HG02852 (cell line): ENCODE measurements at regions not wholly inside any gene's neighbourhood (a gene's known extent, or its start where the extent isn't known, plus 50 kb on each side); places are given as distances from the start of the nearest gene placed in this dataset.

ENCODE experiments used
- ATAC-seq: cut with Tn5 transposase; IDR thresholded peaks from one replicate; pipeline ENCODE4 v1.9.1; 2021; ENCODE audit warnings: mild to moderate bottlenecking, moderate library complexity; ENCODE audit not compliant: unreplicated experiment

DNA sequence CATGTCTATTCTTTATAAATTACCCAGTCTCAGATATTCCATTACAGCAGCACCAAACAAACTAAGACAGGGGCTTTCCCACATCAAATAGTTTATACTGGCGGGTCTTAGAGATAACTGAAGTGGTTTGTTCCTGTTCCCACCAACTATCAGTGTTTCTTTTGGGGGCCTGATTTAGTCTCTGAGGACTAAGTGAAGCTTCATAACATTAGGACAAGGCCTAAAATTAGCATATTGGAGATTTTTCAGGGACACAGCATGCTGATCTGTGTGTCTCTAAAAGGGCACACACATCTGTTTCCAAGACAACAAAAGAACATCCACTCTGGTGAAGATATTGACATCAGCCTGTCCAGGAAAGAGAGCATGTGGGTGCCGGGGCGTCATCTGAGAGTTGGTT lies 72.6 kb upstream of the SEMA6D start:
- no peak for ATAC-seq

DNA sequence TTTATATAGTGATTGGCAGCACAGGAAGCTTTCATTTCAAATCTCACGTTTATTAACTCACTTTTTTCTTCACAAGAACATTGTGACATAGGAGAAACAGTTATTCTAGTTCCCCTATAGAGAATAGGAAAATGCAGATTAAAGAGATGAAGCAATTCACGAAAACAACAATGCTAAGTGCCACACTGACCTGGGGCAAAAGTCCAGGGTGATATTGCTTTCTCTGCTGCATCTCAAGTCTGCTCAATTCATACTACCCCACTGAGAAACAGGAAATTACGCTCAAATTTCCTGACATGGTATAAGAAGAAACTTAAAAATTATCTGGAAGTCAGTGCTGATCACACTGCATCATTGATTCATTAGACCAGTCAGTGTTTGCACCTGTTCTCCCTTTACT lies 66.7 kb upstream of the SEMA6D start:
- ATAC-seq = no peak

DNA sequence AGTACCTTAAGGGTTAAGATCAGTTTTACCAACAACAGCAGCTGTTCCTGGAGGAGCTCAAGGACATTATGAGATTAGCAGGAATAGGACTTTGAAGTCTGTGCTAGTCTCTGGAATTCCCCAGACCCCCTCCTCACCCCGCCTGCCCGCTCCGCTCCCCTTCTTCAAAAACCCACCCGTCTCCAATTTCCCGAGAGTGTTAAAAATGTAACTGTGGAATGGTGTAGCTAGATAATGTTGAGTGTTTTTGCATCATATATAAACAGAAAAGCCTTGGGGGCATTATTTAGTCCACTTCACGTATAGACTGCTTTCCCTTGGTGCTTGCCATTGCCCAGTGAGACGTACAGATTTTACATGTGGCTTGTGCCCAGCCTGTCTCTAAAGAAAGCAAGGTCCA lies 65.0 kb upstream of the SEMA6D start:
- no peak for ATAC-seq

DNA sequence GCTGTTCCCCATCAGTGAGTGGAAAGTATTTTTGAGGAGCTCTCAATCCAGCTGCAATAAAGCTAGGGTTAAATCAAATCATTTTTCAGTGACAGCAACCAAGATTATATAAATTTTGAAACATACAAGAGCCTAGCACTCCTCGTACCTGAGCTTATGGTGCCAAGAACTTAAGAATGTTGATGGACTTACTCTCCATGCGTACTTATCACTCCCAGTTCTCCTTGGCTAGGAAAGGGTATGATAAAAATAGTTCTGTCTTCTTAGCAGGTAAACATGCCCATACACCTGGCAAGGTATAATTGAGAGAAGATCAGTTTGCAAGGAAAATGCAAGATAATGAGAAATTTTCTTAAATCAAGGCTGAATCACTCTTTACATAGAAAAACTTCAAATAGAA lies 64.5 kb upstream of the SEMA6D start:
- ATAC-seq = no peak

DNA sequence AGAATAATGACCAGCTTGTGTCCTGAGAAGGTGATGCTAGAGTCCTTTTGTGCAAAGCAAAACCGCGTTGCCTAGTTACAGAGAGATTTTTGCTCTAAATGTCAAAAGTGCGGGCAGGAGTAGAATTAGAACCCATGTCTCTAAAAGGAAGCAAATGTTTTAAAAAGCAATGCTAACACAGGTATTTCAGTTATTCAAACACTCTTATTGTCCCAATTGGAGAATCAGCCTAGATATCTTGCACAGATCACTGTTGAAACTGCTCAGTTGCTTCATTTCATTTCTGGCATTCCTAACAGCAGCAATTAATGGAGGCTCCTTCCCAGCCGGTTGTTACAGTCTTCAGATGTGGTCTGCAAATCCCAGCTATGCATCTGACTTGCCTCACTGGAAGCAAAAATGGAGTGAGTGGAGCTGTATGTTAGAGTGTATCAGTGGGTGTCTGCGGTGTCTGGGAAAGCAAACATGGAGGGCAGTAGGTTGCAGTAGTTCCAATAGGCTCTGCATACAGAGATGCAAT lies 55.6 kb upstream of the SEMA6D start:
- ATAC-seq = no peak

DNA sequence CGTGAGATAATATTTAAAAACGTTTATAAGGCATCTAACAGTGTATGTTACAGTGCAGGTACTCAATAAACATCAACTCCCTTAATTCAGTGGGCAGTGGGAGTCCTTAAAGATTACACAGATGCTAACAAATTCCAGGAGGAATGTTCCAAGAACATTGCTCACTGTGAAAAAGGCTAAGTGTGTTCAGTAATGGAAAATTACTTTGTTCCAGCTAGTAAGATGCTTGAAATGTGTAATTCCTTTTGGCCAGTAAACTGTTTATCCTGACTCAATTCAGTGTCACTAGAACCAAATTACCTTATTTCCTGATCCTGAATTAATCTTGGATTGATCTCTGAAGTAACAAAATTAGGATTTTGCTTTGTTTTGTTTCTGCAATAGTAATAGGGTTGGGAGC lies 54.2 kb upstream of the SEMA6D start:
- no peak for ATAC-seq
